SKM-1 (cell line): ENCODE measurements at regions not wholly inside any gene's neighbourhood (a gene's known extent, or its start where the extent isn't known, plus 50 kb on each side); places are given as distances from the start of the nearest gene placed in this dataset.

Experiments used
- DNase-seq: peaks from one replicate; lab custom pipeline; 2025; ENCODE audit not compliant: unreplicated experiment; lab: John Stamatoyannopoulos, UW

GRCh38 chr9:86796666-86797065 lies 150.6 kb downstream of the GAS1 start:
- no peak for DNase-seq

- DNase-seq = no peak
Measured at GRCh38 chr9:86795823-86796553, 151.3 kb downstream of the GAS1 start.

- DNase-seq = no peak
Measured at GRCh38 chr9:86795047-86795442, 152.3 kb downstream of the GAS1 start.

GRCh38 chr9:86794391-86795046 lies 152.8 kb downstream of the GAS1 start:
- no peak for DNase-seq

GRCh38 chr9:86792136-86792535 lies 155.2 kb downstream of the GAS1 start:
- DNase-seq = no peak

- no peak for DNase-seq
Measured at GRCh38 chr9:86790805-86791204, 156.5 kb downstream of the GAS1 start.

- no peak for DNase-seq
Measured at GRCh38 chr9:86788456-86788855, 158.8 kb downstream of the GAS1 start.

GRCh38 chr9:86783884-86784283 lies 163.4 kb downstream of the GAS1 start:
- DNase-seq = no peak

GRCh38 chr9:86782831-86783230 lies 164.5 kb downstream of the GAS1 start:
- DNase-seq = no peak

- no peak for DNase-seq
Measured at GRCh38 chr9:86778761-86779160, 168.5 kb downstream of the GAS1 start.

GRCh38 chr9:86775718-86776117 lies 171.6 kb downstream of the GAS1 start:
- no peak for DNase-seq

GRCh38 chr9:86774116-86774515 lies 173.2 kb downstream of the GAS1 start:
- no peak for DNase-seq

- no peak for DNase-seq
Measured at GRCh38 chr9:86773422-86773945, 173.8 kb downstream of the GAS1 start.

GRCh38 chr9:86772635-86772993 lies 174.7 kb downstream of the GAS1 start:
- DNase-seq = no peak

- no peak for DNase-seq
Measured at GRCh38 chr9:86771941-86772634, 175.2 kb downstream of the GAS1 start.

GRCh38 chr9:86771420-86771819 lies 175.9 kb downstream of the GAS1 start:
- no peak for DNase-seq

GRCh38 chr9:86768709-86769108 lies 178.6 kb downstream of the GAS1 start:
- DNase-seq = no peak

- no peak for DNase-seq
Measured at GRCh38 chr9:86768020-86768419, 179.3 kb downstream of the GAS1 start.

- no peak for DNase-seq
Measured at GRCh38 chr9:86767373-86767772, 179.9 kb downstream of the GAS1 start.

- DNase-seq = peak; percentile 28
Measured at GRCh38 chr9:86766912-86767311, 180.4 kb downstream of the GAS1 start.

- DNase-seq = no peak
Measured at GRCh38 chr9:86766511-86766910, 180.8 kb downstream of the GAS1 start.
